Kidney epithelial cell (primary cell): ENCODE measurements at regions not wholly inside any gene's neighbourhood (a gene's known extent, or its start where the extent isn't known, plus 50 kb on each side); places are given as distances from the start of the nearest gene placed in this dataset.

ENCODE experiments used
- DNase-seq: peaks from one replicate; pipeline ENCODE4 v3.0.0-alpha.2; 2010; ENCODE audit warnings: low read depth
- H3K27me3 ChIP-seq: 2 replicates; pipeline ENCODE4 v1.6.0; 2011; ENCODE audit warnings: low read length; ENCODE audit not compliant: control insufficient read depth, insufficient read depth
- H3K36me3 ChIP-seq: 2 replicates; pipeline ENCODE4 v1.5.1; 2011; ENCODE audit warnings: low read length; ENCODE audit not compliant: control insufficient read depth, insufficient read depth
- H3K4me3 ChIP-seq: 2 replicates; pipeline ENCODE4 v1.5.1; 2011; ENCODE audit warnings: low read depth, mild to moderate bottlenecking, control low read depth, low read length
- TF ChIP-seq, protein P1 (sequence below): IDR thresholded peaks from 2 replicates; pipeline ENCODE4 v1.5.1; 2011; ENCODE audit warnings: mild to moderate bottlenecking, moderate library complexity, low read length, control low read depth, inconsistent platforms; ENCODE audit not compliant: insufficient read depth, poor library complexity, severe bottlenecking

DNA sequence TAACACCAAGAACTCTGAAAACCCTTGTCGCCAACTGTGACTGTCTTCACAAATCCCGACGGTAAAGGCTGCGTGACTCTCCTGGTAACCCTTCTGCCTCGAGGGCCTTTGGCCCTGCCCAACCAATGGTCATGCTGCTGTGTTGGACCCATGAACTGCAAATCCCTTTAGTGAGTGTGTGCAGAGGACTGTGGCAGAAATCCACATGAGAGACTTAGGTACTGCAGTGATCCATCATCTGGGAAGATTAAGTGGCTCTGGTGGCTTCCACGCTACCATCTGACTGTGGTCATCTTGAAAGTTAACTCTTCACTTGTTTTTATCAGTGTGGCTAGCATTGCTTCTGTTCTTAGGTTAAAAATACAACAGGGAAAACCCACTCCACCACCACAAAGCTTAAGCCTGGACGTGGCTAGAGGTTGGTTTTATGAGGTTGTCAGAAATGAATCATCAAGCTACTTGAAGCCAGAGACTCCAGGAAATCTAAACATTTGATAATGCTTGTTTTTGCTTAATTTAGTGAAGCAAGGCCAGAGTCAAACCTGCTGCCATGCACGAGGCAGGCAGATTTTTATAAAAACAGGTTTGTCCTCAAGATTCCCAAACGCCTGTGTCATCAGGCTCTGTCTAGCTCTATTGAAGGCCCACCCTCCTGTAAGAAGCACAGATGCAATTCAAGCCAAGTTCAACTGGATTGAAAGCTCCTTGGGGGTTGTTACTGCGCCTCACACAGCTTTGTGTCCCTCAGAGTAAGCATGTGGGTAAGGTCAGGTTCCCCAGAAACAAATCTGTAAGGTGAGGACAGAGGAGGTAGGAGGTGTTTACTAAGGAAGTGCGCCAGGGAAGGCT lies 52.7 kb upstream of the ERCC6L2 start:
- H3K36me3 ChIP-seq, result no peaks in the 10 kb centered on the region
- TF ChIP-seq, protein P1, sequence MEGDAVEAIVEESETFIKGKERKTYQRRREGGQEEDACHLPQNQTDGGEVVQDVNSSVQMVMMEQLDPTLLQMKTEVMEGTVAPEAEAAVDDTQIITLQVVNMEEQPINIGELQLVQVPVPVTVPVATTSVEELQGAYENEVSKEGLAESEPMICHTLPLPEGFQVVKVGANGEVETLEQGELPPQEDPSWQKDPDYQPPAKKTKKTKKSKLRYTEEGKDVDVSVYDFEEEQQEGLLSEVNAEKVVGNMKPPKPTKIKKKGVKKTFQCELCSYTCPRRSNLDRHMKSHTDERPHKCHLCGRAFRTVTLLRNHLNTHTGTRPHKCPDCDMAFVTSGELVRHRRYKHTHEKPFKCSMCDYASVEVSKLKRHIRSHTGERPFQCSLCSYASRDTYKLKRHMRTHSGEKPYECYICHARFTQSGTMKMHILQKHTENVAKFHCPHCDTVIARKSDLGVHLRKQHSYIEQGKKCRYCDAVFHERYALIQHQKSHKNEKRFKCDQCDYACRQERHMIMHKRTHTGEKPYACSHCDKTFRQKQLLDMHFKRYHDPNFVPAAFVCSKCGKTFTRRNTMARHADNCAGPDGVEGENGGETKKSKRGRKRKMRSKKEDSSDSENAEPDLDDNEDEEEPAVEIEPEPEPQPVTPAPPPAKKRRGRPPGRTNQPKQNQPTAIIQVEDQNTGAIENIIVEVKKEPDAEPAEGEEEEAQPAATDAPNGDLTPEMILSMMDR, result no peak
- H3K27me3 ChIP-seq, result no peaks in the 10 kb centered on the region
- peak; percentile 93 for DNase-seq
- no peak overlapping the region for H3K4me3 ChIP-seq

DNA sequence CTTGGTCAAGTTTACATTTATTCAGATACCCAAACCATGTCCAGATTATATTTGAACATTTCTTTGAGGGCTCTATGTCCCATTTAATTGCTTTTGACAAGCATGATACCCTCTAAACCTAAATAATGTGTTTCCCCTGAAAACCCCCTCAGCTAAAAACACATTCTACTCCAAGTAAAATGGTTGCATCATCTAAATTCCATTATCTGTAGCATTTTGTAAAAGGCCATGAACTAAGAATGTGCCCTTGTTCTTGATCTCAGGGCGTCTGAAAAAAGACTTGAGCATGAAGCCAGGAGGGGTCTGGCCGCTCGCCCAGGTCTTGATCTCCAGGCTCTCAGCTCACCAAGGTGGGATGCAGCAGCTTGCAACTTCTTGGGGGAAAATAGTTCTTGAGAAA lies 53.5 kb upstream of the ERCC6L2 start:
- TF ChIP-seq, protein P1, result no peak
- no peaks in the 10 kb centered on the region for H3K27me3 ChIP-seq
- H3K4me3 ChIP-seq, result no peak overlapping the region
- no peak for DNase-seq
- no peaks in the 10 kb centered on the region for H3K36me3 ChIP-seq

DNA sequence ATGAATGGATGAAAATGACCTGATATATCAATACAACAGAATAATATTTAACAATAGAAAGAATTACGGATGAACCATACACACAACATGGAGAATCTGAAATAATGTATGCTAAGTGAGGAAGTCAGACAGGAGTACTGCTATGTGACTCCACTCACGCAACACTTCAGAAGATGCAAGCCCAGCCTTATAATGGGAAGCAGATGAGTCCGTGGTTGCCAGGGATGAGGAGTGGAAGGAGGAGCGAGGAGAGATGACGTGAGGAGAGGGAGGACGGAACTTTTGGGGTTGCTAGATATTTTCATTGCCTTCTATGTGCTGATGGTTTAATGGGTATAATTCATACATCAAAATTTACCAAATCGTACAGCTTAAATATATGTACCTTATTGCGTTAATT lies 55.4 kb upstream of the ERCC6L2 start:
- TF ChIP-seq, protein P1, result no peak
- Histone ChIP-seq H3K4me3 (no peak overlapping the region), H3K27me3 (no peaks in the 10 kb centered on the region), H3K36me3 (no peaks in the 10 kb centered on the region)
- DNase-seq, result no peak

DNA sequence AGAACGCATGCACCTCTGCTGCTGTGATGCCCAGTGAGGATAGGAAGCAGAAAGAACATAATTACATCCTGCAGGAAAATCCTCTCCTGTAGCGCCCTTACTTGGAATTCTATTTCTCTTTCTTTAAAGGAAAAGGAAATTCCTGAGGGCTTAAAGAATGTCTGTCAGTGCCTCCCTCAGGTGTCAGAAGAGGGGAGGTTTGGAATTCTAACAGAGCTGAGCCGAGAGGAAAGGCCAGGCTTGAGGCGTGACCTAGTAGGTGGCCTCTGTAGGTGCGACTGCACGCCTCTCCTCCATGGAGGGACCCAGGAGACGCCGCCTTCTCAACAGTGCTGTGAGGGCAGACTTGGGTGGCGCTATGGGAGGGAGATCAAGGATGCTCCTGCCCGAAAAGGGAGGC lies 55.9 kb upstream of the ERCC6L2 start:
- TF ChIP-seq, protein P1, result no peak
- Histone ChIP-seq H3K4me3 (no peak overlapping the region), H3K27me3 (no peaks in the 10 kb centered on the region), H3K36me3 (no peaks in the 10 kb centered on the region)
- no peak for DNase-seq

DNA sequence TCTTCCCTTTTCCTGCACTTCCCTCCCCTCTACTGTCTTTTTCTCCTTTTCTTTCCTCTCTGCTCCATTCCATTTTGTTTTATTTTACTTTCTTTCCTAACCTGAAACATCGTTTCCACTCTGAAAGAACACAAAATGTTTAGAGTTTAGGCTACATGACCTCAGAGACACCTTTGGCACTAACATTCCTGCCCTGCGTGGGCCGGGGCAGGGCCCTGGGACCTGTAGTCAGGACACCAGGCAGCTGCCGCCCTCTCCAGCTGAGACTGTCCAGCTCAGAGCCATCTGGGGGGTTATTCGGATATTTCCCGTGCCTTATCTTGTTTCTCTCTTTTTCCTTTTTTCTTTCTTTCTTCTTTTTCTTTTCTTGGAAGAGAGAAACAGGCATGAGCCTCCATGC lies 58.3 kb upstream of the ERCC6L2 start:
- no peak for DNase-seq
- Histone ChIP-seq H3K36me3 (no peaks in the 10 kb centered on the region), H3K4me3 (no peak overlapping the region), H3K27me3 (no peaks in the 10 kb centered on the region)
- TF ChIP-seq, protein P1, result no peak

DNA sequence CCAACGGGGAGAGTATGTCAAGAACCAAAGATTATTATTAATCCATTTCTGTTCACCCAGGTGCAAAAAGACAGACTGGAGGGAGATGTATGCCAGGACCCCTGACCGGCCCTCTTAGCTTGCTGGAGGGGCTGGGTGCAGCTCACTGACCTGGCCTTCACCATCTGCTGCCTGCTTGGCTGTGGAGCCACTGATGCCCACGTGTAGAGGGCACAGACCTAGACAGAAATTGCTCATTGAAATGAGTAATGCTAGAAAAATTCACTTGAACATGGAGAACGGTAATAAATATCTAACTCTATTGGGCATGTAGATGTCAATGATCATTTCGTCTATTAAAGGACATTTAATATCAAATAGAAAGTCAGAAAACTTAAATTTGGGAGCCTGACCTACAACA lies 58.8 kb upstream of the ERCC6L2 start:
- Histone ChIP-seq H3K4me3 (no peak overlapping the region), H3K36me3 (no peaks in the 10 kb centered on the region), H3K27me3 (no peaks in the 10 kb centered on the region)
- DNase-seq, result peak; percentile 14
- TF ChIP-seq, protein P1, result no peak
